Transverse colon (tissue), 3 donors: ENCODE measurements at regions not wholly inside any gene's neighbourhood (a gene's known extent, or its start where the extent isn't known, plus 50 kb on each side); places are given as distances from the start of the nearest gene placed in this dataset.

Experiments
- EP300 ChIP-seq: sonication (generic); formaldehyde crosslinking; IDR thresholded peaks from one replicate; pipeline ENCODE4 v1.6.1; 2017; ENCODE audit warnings: antibody characterized with exemption, low read depth
- TF ChIP-seq, protein P1 (sequence below), 5 experiments: fragments of 200-600 bp in 3 of 5; fragments of 450-650 bp in 2 of 5; sonication (generic) in 3 of 5; IDR thresholded peaks; 1 replicate in 2 of 5; 2 replicates in 3 of 5; pipeline ENCODE4 v1.5.1; 2016 to 2017; ENCODE audit warnings: antibody characterized with exemption in 5 of 5, inconsistent platforms in 3 of 5, mild to moderate bottlenecking in 2 of 5, moderate library complexity in 1 of 5

DNA sequence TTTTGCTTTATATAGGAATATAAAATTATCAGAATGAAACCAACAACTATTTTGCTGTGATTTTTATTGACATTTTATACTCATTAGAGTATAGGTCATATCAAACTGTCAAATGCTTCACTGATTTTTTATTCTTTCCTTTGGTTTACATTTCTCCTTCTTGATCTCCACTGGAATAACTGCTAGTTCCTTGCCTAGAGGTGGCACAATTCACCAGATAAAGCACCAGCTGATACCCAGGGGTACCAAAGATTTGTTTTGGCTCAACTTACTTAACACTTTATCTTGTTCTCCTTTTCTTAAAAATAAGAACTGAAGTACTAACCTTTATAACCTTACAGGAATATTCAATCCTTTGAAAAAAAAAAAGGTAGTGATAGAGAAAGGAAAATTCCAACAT, 725.1 kb upstream of the CHORDC1 start:
- TF ChIP-seq, protein P1, sequence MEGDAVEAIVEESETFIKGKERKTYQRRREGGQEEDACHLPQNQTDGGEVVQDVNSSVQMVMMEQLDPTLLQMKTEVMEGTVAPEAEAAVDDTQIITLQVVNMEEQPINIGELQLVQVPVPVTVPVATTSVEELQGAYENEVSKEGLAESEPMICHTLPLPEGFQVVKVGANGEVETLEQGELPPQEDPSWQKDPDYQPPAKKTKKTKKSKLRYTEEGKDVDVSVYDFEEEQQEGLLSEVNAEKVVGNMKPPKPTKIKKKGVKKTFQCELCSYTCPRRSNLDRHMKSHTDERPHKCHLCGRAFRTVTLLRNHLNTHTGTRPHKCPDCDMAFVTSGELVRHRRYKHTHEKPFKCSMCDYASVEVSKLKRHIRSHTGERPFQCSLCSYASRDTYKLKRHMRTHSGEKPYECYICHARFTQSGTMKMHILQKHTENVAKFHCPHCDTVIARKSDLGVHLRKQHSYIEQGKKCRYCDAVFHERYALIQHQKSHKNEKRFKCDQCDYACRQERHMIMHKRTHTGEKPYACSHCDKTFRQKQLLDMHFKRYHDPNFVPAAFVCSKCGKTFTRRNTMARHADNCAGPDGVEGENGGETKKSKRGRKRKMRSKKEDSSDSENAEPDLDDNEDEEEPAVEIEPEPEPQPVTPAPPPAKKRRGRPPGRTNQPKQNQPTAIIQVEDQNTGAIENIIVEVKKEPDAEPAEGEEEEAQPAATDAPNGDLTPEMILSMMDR (IDR thresholded peaks at IDR 0.05) = no peak
- TF ChIP-seq EP300 = no peak
